Endodermal cell (in vitro differentiated cells): ENCODE measurements at regions not wholly inside any gene's neighbourhood (a gene's known extent, or its start where the extent isn't known, plus 50 kb on each side); places are given as distances from the start of the nearest gene placed in this dataset.

Source experiments
- DNase-seq: peaks from one replicate; pipeline ENCODE4 v3.0.0-alpha.2; 2017
- H3K27ac ChIP-seq: 2 replicates; pipeline ENCODE4 v1.5.1; 2013; ENCODE audit warnings: mild to moderate bottlenecking, low read depth, low read length, moderate library complexity
- H3K27me3 ChIP-seq: 2 replicates; pipeline ENCODE4 v1.6.1; 2013; ENCODE audit warnings: mild to moderate bottlenecking, low read length, moderate library complexity; ENCODE audit not compliant: insufficient read depth, control insufficient read depth, poor library complexity, severe bottlenecking
- H3K36me3 ChIP-seq: 2 replicates; pipeline ENCODE4 v1.7.0; 2013; ENCODE audit warnings: mild to moderate bottlenecking, low read length, moderate library complexity; ENCODE audit not compliant: control insufficient read depth, insufficient read depth
- H3K4me1 ChIP-seq: one replicate; pipeline ENCODE4 v1.7.0; 2013; ENCODE audit warnings: low read length; ENCODE audit not compliant: control insufficient read depth, insufficient read depth
- H3K4me3 ChIP-seq: 2 replicates; pipeline ENCODE4 v1.5.1; 2013; ENCODE audit warnings: mild to moderate bottlenecking, low read length, moderate library complexity
- H3K9ac ChIP-seq: 2 replicates; pipeline ENCODE4 v1.6.1; 2013; ENCODE audit warnings: mild to moderate bottlenecking, low read length, moderate library complexity; ENCODE audit not compliant: poor library complexity, severe bottlenecking; ENCODE audit errors: extremely low read depth
- H3K9me3 ChIP-seq: 2 replicates; pipeline ENCODE4 v1.6.1; 2013; ENCODE audit warnings: mild to moderate bottlenecking, low read length, moderate library complexity; ENCODE audit not compliant: control insufficient read depth
- H3K27ac Mint-ChIP-seq: 2 replicates; pipeline ENCODE4 v1.8.0; 2020; ENCODE audit warnings: mixed read lengths
- H3K27me3 Mint-ChIP-seq: 2 replicates; pipeline ENCODE4 v1.8.0; 2021; ENCODE audit warnings: mild to moderate bottlenecking, mixed read lengths; ENCODE audit not compliant: insufficient read depth
- H3K36me3 Mint-ChIP-seq: 2 replicates; pipeline ENCODE4 v1.8.0; 2020; ENCODE audit warnings: low read depth, mixed read lengths
- H3K4me1 Mint-ChIP-seq: 2 replicates; pipeline ENCODE4 v1.8.0; 2020; ENCODE audit warnings: mixed read lengths
- H3K4me3 Mint-ChIP-seq: 2 replicates; pipeline ENCODE4 v1.8.0; 2020; ENCODE audit warnings: mild to moderate bottlenecking, moderate library complexity, mixed read lengths
- H3K9me3 Mint-ChIP-seq: 2 replicates; pipeline ENCODE4 v1.8.0; 2020; ENCODE audit warnings: mild to moderate bottlenecking, mixed read lengths
- CTCF ChIP-seq: fragments of 200-600 bp; sonication (generic); conservative IDR thresholded peaks from 2 replicates; pipeline ENCODE4 v1.5.0; 2021; ENCODE audit warnings: antibody characterized with exemption, mild to moderate bottlenecking
- WGBS, 2 experiments: methylation state at CpG; one replicate each; pipeline versions ENCODE4 v1.1.5 to v1.1.7; 2013; ENCODE audit warnings: missing lambda C conversion rate in 2 of 2, mixed read lengths in 1 of 2; ENCODE audit not compliant: insufficient coverage in 1 of 2, insufficient read length in 1 of 2; 5-methylcytosine and 5-hydroxymethylcytosine counted together

- peaks cover 55% of the 10 kb centered on the region for H3K9me3 Mint-ChIP-seq
- no peaks in the 10 kb centered on the region for H3K4me1 ChIP-seq
- no peak overlapping the region for H3K27ac Mint-ChIP-seq
- TF ChIP-seq CTCF = no peak
- peaks cover 23% of the 10 kb centered on the region for H3K9me3 ChIP-seq
- no peak overlapping the region for H3K9ac ChIP-seq
- peaks cover 4% of the 10 kb centered on the region for H3K36me3 Mint-ChIP-seq
- no peak for DNase-seq
- no peaks in the 10 kb centered on the region for H3K4me1 Mint-ChIP-seq
- no peak overlapping the region for H3K27ac ChIP-seq
- no peaks in the 10 kb centered on the region for H3K36me3 ChIP-seq
- no peak overlapping the region for H3K4me3 ChIP-seq
- H3K27me3 ChIP-seq = no peaks in the 10 kb centered on the region
- H3K4me3 Mint-ChIP-seq = no peak overlapping the region
- H3K27me3 Mint-ChIP-seq = no peaks in the 10 kb centered on the region
These were observed 55.2 kb upstream of the IL12B start for GRCh38 chr5:159385536-159385935.

- peaks cover 3% of the 10 kb centered on the region for H3K36me3 Mint-ChIP-seq
- no peak overlapping the region for H3K4me3 Mint-ChIP-seq
- peaks cover 49% of the 10 kb centered on the region for H3K9me3 Mint-ChIP-seq
- Histone ChIP-seq H3K4me3 (no peak overlapping the region), H3K36me3 (no peaks in the 10 kb centered on the region), H3K27ac (no peak overlapping the region), H3K9ac (no peak overlapping the region), H3K4me1 (no peaks in the 10 kb centered on the region), H3K9me3 (peaks cover 23% of the 10 kb centered on the region), H3K27me3 (no peaks in the 10 kb centered on the region)
- TF ChIP-seq CTCF = no peak
- DNase-seq = no peak
- no peak overlapping the region for H3K27ac Mint-ChIP-seq
- H3K27me3 Mint-ChIP-seq = no peaks in the 10 kb centered on the region
- H3K4me1 Mint-ChIP-seq = no peaks in the 10 kb centered on the region
These were observed 55.9 kb upstream of the IL12B start for GRCh38 chr5:159386028-159386711.

- H3K4me1 ChIP-seq = no peaks in the 10 kb centered on the region
- no peaks in the 10 kb centered on the region for H3K36me3 ChIP-seq
- H3K4me1 Mint-ChIP-seq = peaks cover 13% of the 10 kb centered on the region
- 79 to 90% methylated on average over 2 of the region's 2 CpGs for WGBS, 2 experiments
- no peaks in the 10 kb centered on the region for H3K27me3 Mint-ChIP-seq
- DNase-seq = no peak
- H3K27me3 ChIP-seq = no peaks in the 10 kb centered on the region
- H3K27ac ChIP-seq = no peak overlapping the region
- no peak overlapping the region for H3K27ac Mint-ChIP-seq
- no peak for TF ChIP-seq CTCF
- peaks cover 8% of the 10 kb centered on the region for H3K9me3 ChIP-seq
- no peaks in the 10 kb centered on the region for H3K9me3 Mint-ChIP-seq
- no peak overlapping the region for H3K4me3 ChIP-seq
- no peak overlapping the region for H3K9ac ChIP-seq
- H3K4me3 Mint-ChIP-seq = no peak overlapping the region
- no peaks in the 10 kb centered on the region for H3K36me3 Mint-ChIP-seq
These were observed 62.6 kb upstream of the IL12B start for GRCh38 chr5:159392871-159393270.
